Subcutaneous abdominal adipose tissue (tissue), 5 donors: ENCODE measurements at regions not wholly inside any gene's neighbourhood (a gene's known extent, or its start where the extent isn't known, plus 50 kb on each side); places are given as distances from the start of the nearest gene placed in this dataset.
"Not testable (repeated sequence)": the region's sequence is repeated elsewhere in the genome, so short reads cannot be mapped to it uniquely, and the experiment has no call there.

Source experiments
- H3K27ac ChIP-seq: one replicate; pipeline ENCODE4 v1.7.0; 2013; ENCODE audit warnings: low read depth, mild to moderate bottlenecking, inconsistent platforms, low read length, moderate library complexity
- H3K27me3 ChIP-seq, 5 donors: one replicate each; pipeline ENCODE4 v1.7.0; 2013; ENCODE audit warnings: low read length in 5 of 5, inconsistent platforms in 1 of 5; ENCODE audit not compliant: control insufficient read depth in 5 of 5, insufficient read depth in 4 of 5
- H3K36me3 ChIP-seq, 5 donors: one replicate each; pipeline ENCODE4 v1.7.0; 2013; ENCODE audit warnings: low read length in 5 of 5; ENCODE audit not compliant: control insufficient read depth in 5 of 5, insufficient read depth in 5 of 5
- H3K4me1 ChIP-seq, 5 donors: one replicate each; pipeline ENCODE4 v1.7.0; 2013; ENCODE audit warnings: low read length in 5 of 5, mild to moderate bottlenecking in 3 of 5, moderate library complexity in 1 of 5; ENCODE audit not compliant: control insufficient read depth in 5 of 5, insufficient read depth in 5 of 5
- H3K4me3 ChIP-seq, 5 donors: one replicate each; pipeline ENCODE4 v1.7.0; 2013; ENCODE audit warnings: low read length in 5 of 5, low read depth in 1 of 5
- H3K9ac ChIP-seq, 5 donors: one replicate each; pipeline ENCODE4 v1.7.0; 2013; ENCODE audit warnings: low read length in 5 of 5, mild to moderate bottlenecking in 4 of 5, moderate library complexity in 3 of 5
- H3K9me3 ChIP-seq, 5 donors: one replicate each; pipeline ENCODE4 v1.7.0; 2013; ENCODE audit warnings: low read length in 5 of 5; ENCODE audit not compliant: control insufficient read depth in 5 of 5
- donor health status: healthy.
- donor health status: healthy.
- donor health status: healthy.
- donor health status: healthy.
- donor health status: healthy.

DNA sequence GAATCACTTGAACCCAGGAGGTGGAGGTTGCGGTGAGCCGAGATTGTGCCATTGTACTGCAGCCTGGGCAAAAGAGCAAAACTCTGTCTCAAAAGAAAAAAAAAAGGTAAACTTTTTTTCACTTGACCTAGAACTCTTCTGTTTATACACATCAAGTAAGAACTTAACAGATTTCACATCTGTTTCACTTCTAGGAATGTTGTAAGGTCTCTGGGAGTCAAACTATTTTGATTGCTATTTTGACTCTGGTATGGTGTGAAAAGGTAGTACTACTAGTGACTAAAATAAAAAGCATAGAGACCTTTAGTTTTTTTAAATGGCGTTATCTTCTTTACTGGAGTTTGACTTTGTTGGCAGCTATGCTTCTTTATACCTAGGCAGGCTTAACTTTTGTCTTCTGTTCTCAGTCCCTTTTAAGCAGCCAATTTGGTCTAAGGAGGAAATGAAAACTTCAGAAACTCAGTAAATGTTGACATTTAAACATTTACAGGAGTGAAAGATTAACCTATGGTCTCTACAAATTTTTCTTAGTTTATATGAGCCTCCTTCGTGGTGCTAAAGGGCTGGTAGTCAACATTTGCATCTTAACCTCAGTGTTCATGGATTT is 84.7 kb downstream of the METTL2B start:
- not testable (repeated sequence) for H3K9me3 ChIP-seq, H3K27ac ChIP-seq, H3K4me1 ChIP-seq, H3K27me3 ChIP-seq, H3K36me3 ChIP-seq, H3K4me3 ChIP-seq, H3K9ac ChIP-seq

DNA sequence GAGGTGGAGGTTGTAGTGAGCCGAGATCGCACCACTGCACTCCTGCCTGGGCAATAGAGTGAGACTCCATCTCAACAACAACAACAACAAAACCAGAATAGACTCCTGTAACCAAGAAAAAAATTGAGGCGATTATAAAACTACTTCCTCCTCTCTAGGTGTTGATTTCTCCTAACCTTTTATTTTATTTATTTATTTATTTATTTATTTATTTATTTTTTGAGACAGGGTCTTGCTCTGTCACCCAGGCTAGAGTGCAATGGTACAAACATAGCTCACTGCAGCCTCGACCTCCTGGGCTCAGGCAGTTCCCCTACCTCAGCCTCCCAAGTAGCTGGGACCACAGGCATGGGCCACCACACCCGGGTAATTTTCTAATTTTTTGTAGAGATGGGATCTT is 86.2 kb downstream of the METTL2B start:
- not testable (repeated sequence) for H3K9me3 ChIP-seq, H3K9ac ChIP-seq, H3K4me1 ChIP-seq, H3K27ac ChIP-seq, H3K27me3 ChIP-seq, H3K36me3 ChIP-seq, H3K4me3 ChIP-seq

DNA sequence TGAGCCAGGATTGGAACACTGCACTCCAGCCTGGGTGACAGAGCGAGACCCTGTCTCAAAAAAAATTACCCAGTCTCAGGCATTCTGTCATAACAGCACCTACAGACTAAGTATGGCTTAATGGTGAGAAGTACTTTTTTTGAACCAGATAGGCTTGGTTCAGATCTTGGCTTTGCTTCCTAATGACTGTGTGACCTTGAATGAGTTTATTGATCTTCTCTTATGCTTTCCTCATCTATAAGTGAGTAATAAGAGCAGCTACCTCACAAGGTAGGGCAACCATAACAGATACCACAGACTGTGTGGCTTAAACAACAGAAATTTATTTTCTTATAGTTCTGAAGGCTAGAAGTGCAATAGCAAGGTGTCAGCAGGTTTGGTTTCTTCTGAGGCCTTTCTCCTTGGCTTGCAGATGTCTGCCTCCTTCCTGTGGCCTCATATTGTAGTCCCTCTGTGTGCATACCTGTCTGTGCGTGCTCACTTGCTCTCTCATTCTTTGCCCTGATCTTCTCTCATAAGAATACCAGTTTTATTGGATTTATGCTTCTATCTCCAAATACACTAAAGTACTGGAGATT is 87.7 kb downstream of the METTL2B start:
- not testable (repeated sequence) for H3K27me3 ChIP-seq, H3K36me3 ChIP-seq, H3K27ac ChIP-seq, H3K9ac ChIP-seq, H3K9me3 ChIP-seq, H3K4me3 ChIP-seq, H3K4me1 ChIP-seq

DNA sequence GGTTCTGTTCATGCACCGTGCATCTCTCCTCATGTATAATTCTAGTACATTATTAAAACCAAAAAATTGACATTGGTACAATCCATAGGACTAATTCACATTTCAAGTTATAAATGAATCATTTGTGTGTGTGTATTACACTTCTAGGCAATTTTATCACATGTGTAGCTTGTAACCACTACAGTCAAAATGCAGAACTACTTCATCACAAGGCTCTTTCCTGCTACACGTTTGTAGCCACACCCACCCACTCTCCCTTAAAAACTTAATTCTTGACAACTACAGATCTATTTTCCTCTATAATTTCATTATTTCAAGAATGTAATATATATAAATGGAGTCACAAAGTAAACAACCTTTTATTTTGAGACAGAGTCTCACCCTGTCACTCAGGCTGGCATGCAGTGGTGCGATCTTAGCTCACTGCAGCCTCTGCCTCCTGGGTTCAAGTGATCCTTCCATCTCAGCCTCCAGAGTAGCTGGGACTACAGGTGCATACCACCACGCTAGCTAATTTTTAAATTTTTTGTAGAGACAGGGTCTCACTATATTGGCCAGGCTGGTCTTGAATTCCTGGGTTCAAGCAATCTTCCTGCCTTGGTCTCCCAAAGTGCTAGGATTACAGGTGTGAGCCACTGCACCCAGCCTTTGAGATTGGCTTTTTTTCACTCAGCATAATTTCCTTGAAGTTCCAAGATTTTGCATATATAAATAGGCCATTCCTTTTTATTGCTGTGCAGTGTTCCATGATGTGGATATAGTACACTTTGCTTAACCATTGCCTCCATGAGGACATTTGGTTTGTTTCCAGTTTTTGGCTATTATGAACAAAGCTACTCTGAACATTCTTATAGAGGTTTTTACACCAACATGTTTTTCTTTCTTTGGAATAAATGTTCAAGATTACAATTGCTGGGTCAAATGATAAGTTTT is 88.7 kb downstream of the METTL2B start:
- H3K27me3 ChIP-seq, H3K27ac ChIP-seq, H3K4me1 ChIP-seq, H3K9ac ChIP-seq, H3K4me3 ChIP-seq, H3K9me3 ChIP-seq, H3K36me3 ChIP-seq: not testable (repeated sequence)

DNA sequence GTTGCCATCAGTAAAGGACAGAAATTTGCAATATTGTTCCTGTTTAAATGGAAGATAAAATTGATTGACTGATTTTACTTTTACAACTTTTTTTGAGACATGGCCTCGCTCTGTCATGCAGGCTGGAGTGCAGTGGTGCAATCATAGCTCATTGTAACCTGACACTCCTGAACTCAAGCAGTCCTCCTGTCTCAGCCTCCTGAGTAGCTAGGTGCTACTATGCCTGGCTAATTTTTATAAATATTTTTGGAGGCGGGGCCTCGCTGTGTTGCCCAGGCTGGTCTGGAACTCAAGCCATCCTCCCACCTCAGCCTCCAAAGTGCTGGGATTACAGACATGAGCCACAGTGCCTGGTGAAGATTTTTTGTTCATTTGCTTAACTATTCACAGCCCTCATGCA is 96.8 kb upstream of the GARIN1A start:
- not testable (repeated sequence) for H3K9me3 ChIP-seq, H3K9ac ChIP-seq, H3K4me3 ChIP-seq, H3K27ac ChIP-seq, H3K4me1 ChIP-seq, H3K27me3 ChIP-seq
- H3K36me3 ChIP-seq, result peaks cover 2 to 13% (median 5%) of the 10 kb centered on the region in 5 donors

DNA sequence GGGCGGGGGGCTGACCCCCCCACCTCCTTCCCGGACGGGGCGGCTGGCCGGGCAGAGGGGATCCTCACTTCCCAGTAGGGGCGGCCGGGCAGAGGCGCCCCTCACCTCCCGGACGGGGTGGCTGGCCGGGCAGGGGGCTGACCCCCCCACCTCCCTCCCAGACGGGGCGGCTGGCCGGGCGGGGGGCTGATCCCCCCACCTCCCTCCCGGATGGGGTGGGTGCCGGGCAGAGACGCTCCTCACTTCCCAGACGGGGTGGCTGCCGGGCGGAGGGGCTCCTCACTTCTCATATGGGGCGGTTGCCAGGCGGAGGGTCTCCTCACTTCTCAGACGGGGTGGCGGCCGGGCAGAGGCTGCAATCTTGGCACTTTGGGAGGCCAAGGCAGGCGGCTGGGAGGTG is 95.1 kb upstream of the GARIN1A start:
- H3K4me3 ChIP-seq, H3K4me1 ChIP-seq, H3K27me3 ChIP-seq, H3K9ac ChIP-seq, H3K9me3 ChIP-seq, H3K27ac ChIP-seq: not testable (repeated sequence)
- peaks cover 5 to 13% (median 6%) of the 10 kb centered on the region in 5 donors for H3K36me3 ChIP-seq

DNA sequence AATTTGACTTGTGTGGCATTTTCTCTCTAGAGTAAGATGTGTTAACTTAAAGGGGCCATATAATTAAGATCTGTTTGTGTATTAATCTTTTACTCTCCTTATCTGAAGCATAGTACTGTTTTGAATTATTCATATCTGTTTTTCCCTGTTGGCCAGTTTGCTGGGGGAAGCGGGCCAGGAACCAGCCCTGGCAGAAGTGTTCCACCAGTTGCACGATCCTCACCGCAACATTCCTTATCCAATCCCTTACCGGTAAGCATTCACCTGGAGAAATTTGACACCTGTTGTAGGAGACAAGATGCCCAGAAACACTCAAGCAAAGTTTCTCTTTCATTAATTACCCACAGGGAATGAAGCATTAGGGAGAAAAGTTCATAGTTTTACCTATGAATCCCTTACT is 92.2 kb upstream of the GARIN1A start:
- H3K27ac ChIP-seq, result peak overlapping the region; percentile 57
- H3K36me3 ChIP-seq, result peaks cover 2 to 15% (median 6%) of the 10 kb centered on the region in 5 donors
- H3K4me3 ChIP-seq, H3K9ac ChIP-seq, H3K27me3 ChIP-seq, H3K9me3 ChIP-seq, H3K4me1 ChIP-seq: not testable (repeated sequence)

DNA sequence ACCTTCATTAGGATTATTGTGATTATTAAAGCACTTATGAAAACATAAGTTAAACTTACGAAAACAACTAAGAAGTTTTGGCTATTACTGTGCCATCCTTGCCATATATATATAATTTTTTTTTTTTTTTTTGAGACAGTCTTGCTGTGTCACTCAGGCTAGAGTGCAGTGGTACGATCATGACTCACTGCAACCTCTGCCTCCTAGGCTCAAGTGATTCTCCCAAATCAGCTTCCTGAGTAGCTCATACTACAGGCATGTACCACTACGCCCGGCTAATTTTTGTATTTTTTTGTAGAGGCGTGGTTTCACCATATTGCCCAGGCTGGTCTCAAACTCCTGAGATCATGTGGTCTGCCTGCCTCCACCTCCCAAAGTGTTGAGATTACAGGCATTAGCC is 91.0 kb upstream of the GARIN1A start:
- not testable (repeated sequence) for H3K4me3 ChIP-seq, H3K4me1 ChIP-seq, H3K27me3 ChIP-seq, H3K9me3 ChIP-seq, H3K9ac ChIP-seq
- Histone ChIP-seq H3K36me3 (peaks cover 0 to 17% (median 6%) of the 10 kb centered on the region in 5 donors), H3K27ac (peak overlapping the region; percentile 57)

DNA sequence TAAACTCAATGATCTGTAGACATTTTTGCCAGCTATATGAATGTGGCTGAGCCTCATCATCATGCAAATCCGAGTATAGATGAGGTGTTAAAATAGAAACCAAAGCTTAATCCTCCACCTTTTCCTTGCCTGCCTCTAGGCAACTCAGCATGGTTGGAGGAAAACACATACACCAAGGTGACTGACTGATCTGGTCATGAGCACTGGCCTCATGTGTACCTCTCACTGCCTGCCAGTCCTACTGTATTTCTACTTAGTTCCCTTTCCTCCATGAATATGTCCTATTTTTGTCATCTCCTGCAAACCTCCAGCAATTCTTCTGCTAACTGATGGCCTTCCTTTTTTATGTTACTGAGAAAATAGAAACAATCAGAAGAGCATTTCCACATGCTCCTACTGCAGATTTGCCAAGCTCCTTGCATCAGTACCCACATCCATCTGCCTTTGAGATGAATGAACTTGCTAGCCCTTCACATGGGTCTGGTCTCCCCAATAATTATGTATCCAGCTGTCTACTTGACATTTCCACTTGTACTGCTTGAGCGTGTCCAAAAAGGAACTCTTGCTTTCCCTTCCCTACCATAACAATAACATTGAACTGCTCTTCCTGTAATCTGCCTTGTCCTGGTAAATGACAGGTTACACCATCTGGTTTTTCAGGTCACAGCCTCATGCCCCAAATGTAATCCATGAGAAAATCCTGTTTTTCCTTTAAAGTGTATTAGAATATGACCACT is 90.1 kb upstream of the GARIN1A start:
- H3K27me3 ChIP-seq, H3K4me1 ChIP-seq, H3K9me3 ChIP-seq, H3K9ac ChIP-seq, H3K4me3 ChIP-seq, H3K27ac ChIP-seq: not testable (repeated sequence)
- peaks cover 0 to 17% (median 6%) of the 10 kb centered on the region in 5 donors for H3K36me3 ChIP-seq

DNA sequence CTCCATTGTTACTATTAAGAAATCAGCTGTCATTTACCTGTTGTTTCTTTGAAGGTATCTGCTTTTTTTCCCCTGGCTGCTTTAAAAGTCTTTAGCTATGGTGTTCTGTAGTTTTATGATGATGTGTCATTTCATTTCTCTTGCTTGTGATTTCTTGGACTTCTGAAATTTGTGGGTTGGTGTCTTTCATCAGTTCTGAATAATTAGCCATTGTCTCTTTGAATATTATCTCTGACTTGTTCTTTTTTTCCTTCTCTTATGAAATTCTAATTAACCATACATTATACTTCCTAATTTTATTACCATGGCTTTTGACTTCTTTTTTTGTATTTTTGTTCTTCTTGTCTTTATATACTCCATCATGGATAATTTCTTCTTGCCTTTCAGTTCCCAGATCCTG is 85.4 kb upstream of the GARIN1A start:
- not testable (repeated sequence) for H3K4me3 ChIP-seq, H3K4me1 ChIP-seq, H3K27ac ChIP-seq, H3K9ac ChIP-seq, H3K9me3 ChIP-seq, H3K27me3 ChIP-seq
- H3K36me3 ChIP-seq, result peaks cover 0 to 13% (median 4%) of the 10 kb centered on the region in 5 donors
